Ishikawa (cell line): ENCODE measurements at regions not wholly inside any gene's neighbourhood (a gene's known extent, or its start where the extent isn't known, plus 50 kb on each side); places are given as distances from the start of the nearest gene placed in this dataset.

Source experiments
- CEBPB ChIP-seq: IDR thresholded peaks from 2 replicates; pipeline ENCODE4 v1.6.1; 2012
- CREB1 ChIP-seq: IDR thresholded peaks from 2 replicates; pipeline ENCODE4 v1.6.1; 2012; ENCODE audit warnings: low read depth
- EGR1 ChIP-seq: IDR thresholded peaks from 2 replicates; pipeline ENCODE4 v1.6.1; 2012
- EP300 ChIP-seq: IDR thresholded peaks from 2 replicates; pipeline ENCODE4 v1.6.1; 2012; ENCODE audit warnings: borderline replicate concordance
- FOXM1 ChIP-seq: IDR thresholded peaks from 2 replicates; pipeline ENCODE4 v1.6.1; 2012; ENCODE audit warnings: low read depth, borderline replicate concordance
- MAX ChIP-seq: IDR thresholded peaks from 2 replicates; pipeline ENCODE4 v1.6.1; 2012
- NFIC ChIP-seq: IDR thresholded peaks from 2 replicates; pipeline ENCODE4 v1.6.1; 2012
- RAD21 ChIP-seq: IDR thresholded peaks from 2 replicates; pipeline ENCODE4 v1.6.1; 2012; ENCODE audit warnings: low read depth
- REST ChIP-seq: IDR thresholded peaks from 2 replicates; pipeline ENCODE4 v1.6.1; 2012; ENCODE audit warnings: low read depth, mild to moderate bottlenecking
- TAF1 ChIP-seq: IDR thresholded peaks from 2 replicates; pipeline ENCODE4 v1.6.1; 2012; ENCODE audit warnings: low read depth, mild to moderate bottlenecking
- TCF12 ChIP-seq: IDR thresholded peaks from 2 replicates; pipeline ENCODE4 v1.6.1; 2012; ENCODE audit warnings: low read depth
- TEAD4 ChIP-seq: IDR thresholded peaks from 2 replicates; pipeline ENCODE4 v1.6.1; 2012
- YY1 ChIP-seq: IDR thresholded peaks from 2 replicates; pipeline ENCODE4 v1.6.1; 2012; ENCODE audit warnings: low read depth
- ZBTB7A ChIP-seq: IDR thresholded peaks from 2 replicates; pipeline ENCODE4 v1.6.1; 2012; ENCODE audit warnings: low read depth
- TF ChIP-seq, protein P1 (sequence below): IDR thresholded peaks from 2 replicates; pipeline ENCODE4 v1.6.1; 2012

DNA sequence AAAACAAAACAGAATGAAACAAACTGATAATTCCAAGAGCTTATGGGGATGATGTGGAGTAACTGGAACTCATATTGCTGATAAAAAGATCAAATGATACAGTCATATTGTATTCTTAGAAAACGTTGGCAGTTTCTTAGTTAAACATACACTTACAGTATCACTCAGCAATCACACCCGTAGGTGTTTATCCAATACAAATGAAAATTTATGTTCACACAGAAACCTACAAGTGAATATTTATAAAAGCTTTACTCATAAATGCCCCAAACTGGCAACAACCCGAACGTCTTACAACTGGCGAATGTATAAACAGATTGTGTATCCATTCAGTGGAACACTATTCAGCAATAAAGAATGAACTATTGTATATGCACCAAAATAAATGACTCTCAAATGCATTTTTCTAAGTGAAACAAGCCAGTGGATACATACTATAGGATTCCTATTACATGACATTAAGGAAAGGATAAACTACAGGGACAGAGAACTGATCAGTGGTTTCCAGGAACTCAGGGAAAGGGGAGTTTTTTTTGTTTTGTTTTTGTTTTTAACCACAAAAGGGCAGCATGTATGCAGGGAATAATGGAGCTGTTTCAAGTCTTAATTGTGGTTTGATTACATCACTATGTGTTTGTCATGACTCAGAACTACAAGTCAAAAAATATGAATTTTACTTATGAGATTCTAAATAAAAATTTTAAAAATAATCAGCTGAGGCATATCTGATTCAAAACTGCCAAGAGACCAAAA is 71.8 kb upstream of the NDUFB4 start:
- TF ChIP-seq YY1: no peak
- no peak for TF ChIP-seq EP300
- no peak for TF ChIP-seq FOXM1
- no peak for TF ChIP-seq CREB1
- TF ChIP-seq NFIC: no peak
- TF ChIP-seq MAX: no peak
- TF ChIP-seq TAF1: no peak
- TF ChIP-seq ZBTB7A: no peak
- no peak for TF ChIP-seq REST
- no peak for TF ChIP-seq TEAD4
- TF ChIP-seq EGR1: no peak

GRCh38 chr3:120516136-120516535 is 65.3 kb upstream of the FSTL1 start:
- no peak for TF ChIP-seq CREB1
- TF ChIP-seq CEBPB: no peak
- TF ChIP-seq NFIC: no peak
- no peak for TF ChIP-seq MAX
- TF ChIP-seq TEAD4: no peak
- no peak for TF ChIP-seq REST
- no peak for TF ChIP-seq TCF12
- no peak for TF ChIP-seq EGR1
- TF ChIP-seq ZBTB7A: no peak
- TF ChIP-seq YY1: no peak
- TF ChIP-seq, protein P1, sequence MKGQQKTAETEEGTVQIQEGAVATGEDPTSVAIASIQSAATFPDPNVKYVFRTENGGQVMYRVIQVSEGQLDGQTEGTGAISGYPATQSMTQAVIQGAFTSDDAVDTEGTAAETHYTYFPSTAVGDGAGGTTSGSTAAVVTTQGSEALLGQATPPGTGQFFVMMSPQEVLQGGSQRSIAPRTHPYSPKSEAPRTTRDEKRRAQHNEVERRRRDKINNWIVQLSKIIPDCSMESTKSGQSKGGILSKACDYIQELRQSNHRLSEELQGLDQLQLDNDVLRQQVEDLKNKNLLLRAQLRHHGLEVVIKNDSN: no peak
- TF ChIP-seq TAF1: no peak
- no peak for TF ChIP-seq FOXM1
- no peak for TF ChIP-seq EP300
- no peak for TF ChIP-seq RAD21

DNA sequence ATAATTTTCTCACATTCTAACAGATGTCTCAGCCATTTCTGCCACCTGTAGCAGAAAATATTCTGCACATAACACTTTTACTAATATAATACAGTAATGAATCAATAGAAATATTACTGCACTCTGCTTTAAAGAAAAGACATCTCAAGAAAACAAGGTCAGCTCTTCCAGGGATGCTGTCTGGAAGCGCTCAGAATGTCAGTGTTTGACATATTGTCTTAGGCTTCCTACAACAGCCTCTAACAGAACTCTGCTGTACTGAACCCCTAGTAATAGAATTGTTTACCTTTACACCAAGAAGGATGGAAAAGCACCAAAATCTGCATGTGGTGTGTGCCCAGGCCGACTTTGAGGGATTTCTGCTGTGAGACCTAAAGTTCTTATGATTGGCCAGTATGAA is 61.9 kb upstream of the FSTL1 start:
- TF ChIP-seq EP300: no peak
- TF ChIP-seq CEBPB: no peak
- no peak for TF ChIP-seq TEAD4
- no peak for TF ChIP-seq EGR1
- no peak for TF ChIP-seq MAX
- TF ChIP-seq TCF12: no peak
- TF ChIP-seq NFIC: no peak
- TF ChIP-seq TAF1: no peak
- TF ChIP-seq YY1: no peak
- TF ChIP-seq ZBTB7A: no peak
- no peak for TF ChIP-seq REST
- TF ChIP-seq CREB1: no peak
- no peak for TF ChIP-seq RAD21
- TF ChIP-seq, protein P1: no peak
- TF ChIP-seq FOXM1: no peak

DNA sequence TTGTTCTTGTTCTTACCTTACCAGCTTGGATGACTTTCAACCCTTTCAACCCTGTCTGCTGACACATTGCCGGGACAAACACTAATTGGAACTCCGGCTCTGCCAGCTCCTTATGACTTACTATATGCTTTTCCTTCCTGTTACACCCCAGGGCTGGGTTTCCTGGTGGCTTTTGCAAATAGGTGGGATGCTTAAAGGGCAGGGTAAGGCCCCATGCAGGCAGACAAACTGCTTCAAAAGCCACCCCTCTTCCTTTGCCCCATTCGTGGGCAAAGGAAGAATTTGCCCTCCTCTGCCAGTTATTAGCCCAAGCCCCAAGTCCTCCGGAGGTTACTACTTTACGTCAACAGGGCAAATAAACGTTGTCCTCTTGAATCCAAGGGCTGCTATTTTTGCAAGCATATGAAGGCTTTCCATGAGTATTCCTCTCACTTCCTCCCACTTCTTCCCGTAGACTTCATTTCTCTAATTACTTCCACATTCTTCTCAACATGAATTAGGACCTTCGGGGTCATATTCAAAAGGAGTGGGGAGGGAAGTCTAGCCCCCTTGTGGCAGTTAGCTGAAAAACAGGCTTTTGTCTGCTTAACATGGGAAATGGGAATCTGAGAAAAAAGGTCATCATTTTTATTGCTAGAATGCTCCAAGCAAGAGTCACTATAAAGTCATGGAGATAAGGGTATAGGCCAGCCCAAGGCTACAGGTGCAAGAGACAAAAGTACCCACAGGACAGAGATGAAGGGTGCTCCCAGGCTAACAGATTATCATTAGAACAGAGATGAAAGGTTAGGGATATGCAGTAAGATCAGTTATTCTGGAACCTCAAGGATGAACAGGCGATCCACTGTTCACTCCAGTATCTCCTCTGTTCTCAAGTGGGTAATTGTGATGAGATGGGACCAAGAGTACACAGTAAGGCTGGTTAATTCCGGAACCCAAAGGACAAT is 56.3 kb upstream of the FSTL1 start:
- no peak for TF ChIP-seq CEBPB
- no peak for TF ChIP-seq ZBTB7A
- TF ChIP-seq YY1: no peak
- no peak for TF ChIP-seq MAX
- 0 out of 2 replicates have a peak, but pooled peaks have one; percentile 7 for TF ChIP-seq TEAD4
- no peak for TF ChIP-seq TCF12
- no peak for TF ChIP-seq TAF1
- TF ChIP-seq RAD21: peak; percentile 65
- no peak for TF ChIP-seq NFIC
